ENCODE measurements at regions not wholly inside any gene's neighbourhood (a gene's known extent, or its start where the extent isn't known, plus 50 kb on each side); places are given as distances from the start of the nearest gene placed in this dataset.
"Not testable (repeated sequence)": the region's sequence is repeated elsewhere in the genome, so short reads cannot be mapped to it uniquely, and the experiment has no call there.

GRCh38 chr15:20230656-20231055, 310.9 kb downstream of the GOLGA6L6 start:
- not testable (repeated sequence) for TF ChIP-seq YY1 (IDR thresholded peaks at IDR 0.05; ENCODE audit: insufficient read depth, insufficient read length); SUZ12 (IDR thresholded peaks at IDR 0.05; ENCODE audit: extremely low read depth, insufficient read depth, insufficient read length)
